BJ (cell line): ENCODE measurements at regions not wholly inside any gene's neighbourhood (a gene's known extent, or its start where the extent isn't known, plus 50 kb on each side); places are given as distances from the start of the nearest gene placed in this dataset.

Experiments
- CTCF ChIA-PET: fragments of 350-600 bp; formaldehyde crosslinking; extraction: SDS; loops from one replicate; lab custom pipeline; 2021; ENCODE audit warnings: antibody characterized with exemption, inconsistent platforms; lab: Yijun Ruan, JAX
- POLR2A ChIA-PET: fragments of 300-600 bp; sonication (Branson Sonifier 250); formaldehyde crosslinking; extraction: SDS; loops from one replicate; lab custom pipeline; 2021; ENCODE audit warnings: antibody characterized with exemption; lab: Charles Lee
- DNase-seq: peaks from one replicate; pipeline ENCODE4 v3.0.0-alpha.2; 2011; ENCODE audit warnings: low read depth
- H3K27me3 ChIP-seq: 2 replicates; pipeline ENCODE4 v1.6.0; 2011; ENCODE audit warnings: low read length; ENCODE audit not compliant: control insufficient read depth, insufficient read depth
- H3K36me3 ChIP-seq: 2 replicates; pipeline ENCODE4 v1.5.1; 2011; ENCODE audit warnings: low read length; ENCODE audit not compliant: control insufficient read depth, insufficient read depth
- H3K4me3 ChIP-seq: 2 replicates; pipeline ENCODE4 v1.5.1; 2011; ENCODE audit warnings: low read depth, mild to moderate bottlenecking, control low read depth, low read length
- TF ChIP-seq, protein P1 (sequence below): IDR thresholded peaks from 2 replicates; pipeline ENCODE4 v1.5.1; 2011; ENCODE audit warnings: low read depth, mild to moderate bottlenecking, control low read depth, inconsistent platforms, low read length, moderate library complexity; ENCODE audit not compliant: insufficient read depth

DNA sequence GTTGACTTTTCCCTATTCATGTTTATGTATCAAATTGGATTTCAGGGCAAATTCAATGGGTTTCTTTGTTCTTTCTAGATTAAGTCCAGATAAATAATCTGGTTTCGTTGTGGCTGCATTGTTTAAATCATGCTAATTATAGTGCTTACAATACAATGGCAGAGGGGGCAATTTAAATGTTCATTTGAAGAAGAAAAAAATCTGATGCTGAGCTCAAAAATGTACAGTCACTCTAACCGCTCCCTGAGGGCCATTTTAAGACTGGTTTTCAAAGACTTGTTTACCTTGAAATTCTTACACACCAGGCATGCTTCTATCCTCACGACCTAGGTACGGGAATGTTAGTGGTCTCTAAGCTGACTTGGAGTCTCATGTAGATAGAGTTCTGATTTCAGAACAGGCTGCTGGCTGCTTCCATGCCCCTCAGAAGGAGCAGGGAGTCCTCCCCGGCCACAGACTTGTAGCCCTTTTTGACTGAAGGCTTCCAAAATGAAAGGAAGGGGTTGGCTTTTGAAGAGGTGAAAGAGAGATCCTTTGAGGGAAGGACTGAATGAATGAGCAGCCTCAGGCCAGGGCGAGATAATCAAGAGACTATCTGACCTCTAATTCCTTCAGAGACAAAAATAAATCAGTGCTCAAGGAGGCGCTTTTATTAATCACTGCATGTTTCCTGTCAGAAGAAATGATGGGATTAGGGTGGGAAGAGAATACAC is 86.1 kb upstream of the ZNF217 start:
- Histone ChIP-seq H3K4me3 (no peak overlapping the region), H3K27me3 (no peaks in the 10 kb centered on the region), H3K36me3 (no peaks in the 10 kb centered on the region)
- POLR2A ChIA-PET, result no interaction called here
- CTCF ChIA-PET, result interaction anchor here (1.1 kb wide), 1 partner anchor 8 kb away, joined by 3 read pairs; no protein-coding TSS in a partner anchor
- TF ChIP-seq, protein P1, sequence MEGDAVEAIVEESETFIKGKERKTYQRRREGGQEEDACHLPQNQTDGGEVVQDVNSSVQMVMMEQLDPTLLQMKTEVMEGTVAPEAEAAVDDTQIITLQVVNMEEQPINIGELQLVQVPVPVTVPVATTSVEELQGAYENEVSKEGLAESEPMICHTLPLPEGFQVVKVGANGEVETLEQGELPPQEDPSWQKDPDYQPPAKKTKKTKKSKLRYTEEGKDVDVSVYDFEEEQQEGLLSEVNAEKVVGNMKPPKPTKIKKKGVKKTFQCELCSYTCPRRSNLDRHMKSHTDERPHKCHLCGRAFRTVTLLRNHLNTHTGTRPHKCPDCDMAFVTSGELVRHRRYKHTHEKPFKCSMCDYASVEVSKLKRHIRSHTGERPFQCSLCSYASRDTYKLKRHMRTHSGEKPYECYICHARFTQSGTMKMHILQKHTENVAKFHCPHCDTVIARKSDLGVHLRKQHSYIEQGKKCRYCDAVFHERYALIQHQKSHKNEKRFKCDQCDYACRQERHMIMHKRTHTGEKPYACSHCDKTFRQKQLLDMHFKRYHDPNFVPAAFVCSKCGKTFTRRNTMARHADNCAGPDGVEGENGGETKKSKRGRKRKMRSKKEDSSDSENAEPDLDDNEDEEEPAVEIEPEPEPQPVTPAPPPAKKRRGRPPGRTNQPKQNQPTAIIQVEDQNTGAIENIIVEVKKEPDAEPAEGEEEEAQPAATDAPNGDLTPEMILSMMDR, result no peak
- no peak for DNase-seq

DNA sequence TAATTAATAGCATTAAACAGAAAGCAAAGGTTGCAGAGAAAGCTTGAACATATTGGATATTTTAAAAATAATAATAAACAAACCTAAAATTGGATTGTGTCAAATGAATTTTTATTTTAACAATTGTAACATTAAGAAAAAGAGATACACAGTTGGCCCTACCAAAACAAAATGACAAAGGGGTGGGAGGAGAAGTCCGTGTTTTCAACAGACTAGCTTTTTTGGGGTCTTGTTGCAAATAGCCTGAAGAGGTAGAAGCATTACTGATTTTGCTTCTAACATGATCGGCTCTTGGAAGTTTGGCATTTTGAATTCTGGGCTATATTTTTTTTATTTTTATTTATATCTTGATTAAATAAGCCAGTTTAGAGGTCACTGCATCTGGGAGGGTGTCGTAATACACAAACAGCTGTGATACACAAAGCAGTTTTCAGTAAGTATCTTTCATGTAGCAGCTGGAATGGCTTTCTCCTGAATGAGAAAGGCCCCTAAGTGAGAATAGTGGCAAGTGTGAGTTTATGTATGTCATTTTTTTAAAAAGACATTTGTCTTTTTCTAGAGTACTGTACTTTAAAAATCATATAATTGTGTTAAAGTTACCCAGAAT is 85.5 kb upstream of the ZNF217 start:
- no peaks in the 10 kb centered on the region for H3K36me3 ChIP-seq
- H3K4me3 ChIP-seq, result no peak overlapping the region
- no peaks in the 10 kb centered on the region for H3K27me3 ChIP-seq
- DNase-seq, result no peak
- CTCF ChIA-PET, result interaction anchor here (1.1 kb wide), 1 partner anchor 9 kb away, joined by 3 read pairs; no protein-coding TSS in a partner anchor
- POLR2A ChIA-PET, result no interaction called here
- TF ChIP-seq, protein P1, result no peak

DNA sequence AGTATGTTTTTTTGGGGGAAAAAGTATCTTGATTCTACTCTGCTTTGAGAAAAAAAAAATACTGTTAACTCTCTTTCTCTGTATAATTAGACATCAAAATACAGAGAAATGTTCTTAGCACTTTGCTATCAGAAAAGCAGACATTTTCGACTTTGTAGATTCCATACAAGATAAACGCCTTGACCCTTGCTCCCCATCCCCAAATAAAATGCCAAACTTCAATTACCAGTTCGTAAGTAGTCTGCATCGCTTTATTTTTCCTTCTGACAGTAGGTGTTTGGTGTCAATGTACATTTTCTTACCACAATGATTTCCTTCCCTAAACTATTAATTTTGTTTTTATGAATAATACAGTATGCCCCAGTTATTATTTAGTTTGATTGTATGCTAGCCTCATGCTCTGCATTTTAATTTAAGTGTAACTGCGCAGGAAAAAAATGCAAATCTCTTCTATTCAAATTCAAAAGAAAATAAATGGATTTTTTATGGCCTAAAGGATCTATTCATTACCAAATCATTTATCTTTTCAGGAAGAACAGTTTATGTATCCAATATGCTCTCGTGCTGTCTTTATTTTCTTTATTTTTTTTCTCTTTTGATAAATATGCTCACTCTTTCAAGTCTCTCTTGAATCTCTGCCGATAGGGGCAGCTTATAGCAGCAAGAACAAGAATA is 84.8 kb upstream of the ZNF217 start:
- POLR2A ChIA-PET, result no interaction called here
- H3K4me3 ChIP-seq, result no peak overlapping the region
- TF ChIP-seq, protein P1, result no peak
- no peaks in the 10 kb centered on the region for H3K27me3 ChIP-seq
- no peak for DNase-seq
- CTCF ChIA-PET, result interaction anchor here (1.0 to 1.1 kb wide), 2 partner anchors 9 kb away, joined by 3 read pairs; no protein-coding TSS in a partner anchor
- H3K36me3 ChIP-seq, result no peaks in the 10 kb centered on the region

GRCh38 chr20:53677447-53678314 is 84.0 kb upstream of the ZNF217 start:
- TF ChIP-seq, protein P1, result no peak
- no peak overlapping the region for H3K4me3 ChIP-seq
- H3K36me3 ChIP-seq, result no peaks in the 10 kb centered on the region
- POLR2A ChIA-PET, result no interaction called here
- CTCF ChIA-PET, result interaction anchor here (1.0 kb wide), 1 partner anchor 8 kb away, joined by 3 read pairs; no protein-coding TSS in a partner anchor
- no peak for DNase-seq
- H3K27me3 ChIP-seq, result no peaks in the 10 kb centered on the region
